ENCODE measurements at regions not wholly inside any gene's neighbourhood (a gene's known extent, or its start where the extent isn't known, plus 50 kb on each side); places are given as distances from the start of the nearest gene placed in this dataset.

GRCh38 chrX:720250-720649 lies 89.7 kb downstream of the SHOX start:
- TF ChIP-seq L3MBTL2 (conservative IDR thresholded peaks at IDR 0.05), result no peak
- no peak for TF ChIP-seq FOXA1 (IDR thresholded peaks at IDR 0.05)
- TF ChIP-seq HDGF (IDR thresholded peaks at IDR 0.05; ENCODE audit: borderline replicate concordance), result no peak
- TF ChIP-seq FOXM1 (IDR thresholded peaks at IDR 0.05; ENCODE audit: borderline replicate concordance), result no peak
- no peak for TF ChIP-seq SUZ12 (IDR thresholded peaks at IDR 0.05)
- TF ChIP-seq ARNT (IDR thresholded peaks at IDR 0.05), result no peak
- TF ChIP-seq CTBP1 (IDR thresholded peaks at IDR 0.05; ENCODE audit: borderline replicate concordance), result no peak
- TF ChIP-seq ZNF384 (IDR thresholded peaks at IDR 0.05), result no peak
- no peak for TF ChIP-seq SP1 (IDR thresholded peaks at IDR 0.05)
- no peak for TF ChIP-seq NFRKB (IDR thresholded peaks at IDR 0.05)
- no peak for TF ChIP-seq PKNOX1 (IDR thresholded peaks at IDR 0.05)
- TF ChIP-seq ELF4 (IDR thresholded peaks at IDR 0.05), result no peak
- TF ChIP-seq FOXK2 (IDR thresholded peaks at IDR 0.05), result no peak
- TF ChIP-seq BHLHE40 (IDR thresholded peaks at IDR 0.05; ENCODE audit: borderline replicate concordance), result no peak
